ENCODE measurements at regions not wholly inside any gene's neighbourhood (a gene's known extent, or its start where the extent isn't known, plus 50 kb on each side); places are given as distances from the start of the nearest gene placed in this dataset.

DNA sequence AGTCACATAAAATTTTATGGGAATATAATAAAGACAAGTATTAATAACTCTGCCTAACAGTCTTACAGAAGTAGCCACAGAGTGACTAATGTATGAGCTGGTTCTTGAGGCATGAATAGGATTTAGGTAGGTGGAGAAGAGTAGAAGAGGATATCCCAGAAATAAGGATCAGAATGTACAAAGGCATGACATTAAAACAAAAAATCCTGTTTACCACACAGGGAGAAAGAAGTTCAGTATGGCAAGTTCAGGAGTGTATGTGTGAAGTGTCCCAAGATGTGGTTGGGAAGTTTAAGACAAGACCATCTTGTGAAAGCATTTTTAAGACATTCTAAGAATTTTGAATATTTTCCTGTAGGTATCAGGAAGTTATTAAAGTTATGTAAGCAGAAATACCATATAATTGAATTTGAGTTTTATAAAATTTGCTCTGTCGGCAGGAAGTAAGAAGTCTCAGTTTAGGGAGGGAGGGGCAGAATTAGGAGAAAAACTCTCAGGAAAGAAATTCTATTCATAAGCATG, 64.7 kb upstream of the CAV2 start:
- no peaks in the 10 kb centered on the region for H3K36me3 ChIP-seq (ENCODE audit: control insufficient read depth, insufficient read depth, low read length)
- H3K9me3 ChIP-seq (ENCODE audit: control insufficient read depth, insufficient read depth, low read length) = no peaks in the 10 kb centered on the region
- H3K27me3 ChIP-seq (ENCODE audit: control insufficient read depth, insufficient read depth, low read length) = no peaks in the 10 kb centered on the region
- H3K9ac ChIP-seq (ENCODE audit: low read depth, low read length) = no peak overlapping the region
- no peak overlapping the region for H3K4me3 ChIP-seq (ENCODE audit: low read depth, low read length)
- no peak overlapping the region for H3K27ac ChIP-seq (ENCODE audit: low read depth, low read length)
- H3K4me1 ChIP-seq (ENCODE audit: control insufficient read depth, insufficient read depth, low read length) = no peaks in the 10 kb centered on the region

DNA sequence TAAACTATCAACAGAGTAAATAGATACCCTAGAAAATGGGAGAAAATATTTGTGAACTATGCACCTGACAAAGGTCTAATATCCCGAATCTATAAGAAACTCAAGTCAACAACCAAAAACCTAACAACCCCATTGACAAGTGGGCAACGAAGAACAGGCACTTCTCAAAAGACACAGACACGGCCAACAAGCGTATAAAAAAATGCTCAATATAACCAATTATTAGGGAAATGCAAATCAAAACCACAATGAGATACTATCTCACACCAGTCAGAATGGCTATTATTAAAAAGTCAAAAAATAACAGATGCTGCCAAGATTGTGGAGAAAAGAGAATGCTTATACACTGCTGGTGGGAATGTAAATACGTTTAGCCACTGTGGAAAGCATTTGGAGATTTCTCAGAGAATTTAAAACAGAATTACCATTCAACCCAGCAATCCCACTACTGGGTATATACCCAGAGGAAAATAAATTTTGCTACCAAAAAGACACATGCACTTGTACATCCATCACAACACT, 63.2 kb upstream of the CAV2 start:
- H3K27ac ChIP-seq (ENCODE audit: low read depth, low read length) = no peak overlapping the region
- no peak overlapping the region for H3K4me3 ChIP-seq (ENCODE audit: low read depth, low read length)
- H3K9me3 ChIP-seq (ENCODE audit: control insufficient read depth, insufficient read depth, low read length) = no peaks in the 10 kb centered on the region
- no peak overlapping the region for H3K9ac ChIP-seq (ENCODE audit: low read depth, low read length)
- H3K36me3 ChIP-seq (ENCODE audit: control insufficient read depth, insufficient read depth, low read length) = no peaks in the 10 kb centered on the region
- no peaks in the 10 kb centered on the region for H3K27me3 ChIP-seq (ENCODE audit: control insufficient read depth, insufficient read depth, low read length)
- H3K4me1 ChIP-seq (ENCODE audit: control insufficient read depth, insufficient read depth, low read length) = no peaks in the 10 kb centered on the region

DNA sequence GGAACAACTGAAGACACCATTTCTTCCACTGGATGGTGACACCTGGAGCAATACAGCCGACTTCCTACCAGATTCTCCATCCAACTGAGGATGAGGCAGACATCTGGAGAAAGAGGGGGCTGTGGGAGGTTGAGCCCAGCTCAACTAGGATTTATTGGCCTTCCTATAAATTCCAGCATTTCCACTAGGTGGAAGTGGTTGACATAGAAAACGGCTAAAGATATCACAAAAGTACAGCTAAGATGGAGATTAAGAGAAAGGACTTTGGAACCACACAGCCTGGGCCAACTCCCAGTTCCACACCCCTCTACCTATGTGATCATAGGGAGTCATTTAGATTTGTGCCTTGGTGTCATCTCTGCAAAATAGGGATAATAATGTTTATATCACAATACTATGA, 61.3 kb upstream of the CAV2 start:
- Histone ChIP-seq H3K4me1 (ENCODE audit: control insufficient read depth, insufficient read depth, low read length) (no peaks in the 10 kb centered on the region), H3K27me3 (ENCODE audit: control insufficient read depth, insufficient read depth, low read length) (no peaks in the 10 kb centered on the region), H3K9ac (ENCODE audit: low read depth, low read length) (no peak overlapping the region), H3K36me3 (ENCODE audit: control insufficient read depth, insufficient read depth, low read length) (no peaks in the 10 kb centered on the region), H3K9me3 (ENCODE audit: control insufficient read depth, insufficient read depth, low read length) (no peaks in the 10 kb centered on the region), H3K27ac (ENCODE audit: low read depth, low read length) (no peak overlapping the region), H3K4me3 (ENCODE audit: low read depth, low read length) (no peak overlapping the region)

DNA sequence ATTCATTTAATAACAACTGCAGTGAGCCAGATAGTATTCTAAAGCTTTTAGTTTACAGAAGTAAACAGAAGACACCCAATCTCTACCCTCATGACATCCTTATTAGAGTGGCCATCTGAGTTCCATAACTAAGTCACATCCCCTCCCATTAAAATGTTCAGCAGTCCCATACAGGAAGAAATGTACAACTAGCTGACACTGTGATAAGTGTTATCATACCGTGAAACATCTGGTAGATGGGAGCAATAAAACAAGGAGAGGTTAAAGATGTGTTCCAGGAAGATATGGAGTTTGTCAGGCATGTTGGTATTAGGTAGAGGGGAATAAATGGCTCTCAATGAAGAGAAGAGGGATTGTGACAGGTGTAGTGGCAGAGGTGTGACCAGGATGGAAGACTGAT, 60.5 kb upstream of the CAV2 start:
- no peak overlapping the region for H3K9ac ChIP-seq (ENCODE audit: low read depth, low read length)
- H3K27ac ChIP-seq (ENCODE audit: low read depth, low read length) = no peak overlapping the region
- no peaks in the 10 kb centered on the region for H3K27me3 ChIP-seq (ENCODE audit: control insufficient read depth, insufficient read depth, low read length)
- H3K4me1 ChIP-seq (ENCODE audit: control insufficient read depth, insufficient read depth, low read length) = no peaks in the 10 kb centered on the region
- H3K36me3 ChIP-seq (ENCODE audit: control insufficient read depth, insufficient read depth, low read length) = no peaks in the 10 kb centered on the region
- no peaks in the 10 kb centered on the region for H3K9me3 ChIP-seq (ENCODE audit: control insufficient read depth, insufficient read depth, low read length)
- no peak overlapping the region for H3K4me3 ChIP-seq (ENCODE audit: low read depth, low read length)

DNA sequence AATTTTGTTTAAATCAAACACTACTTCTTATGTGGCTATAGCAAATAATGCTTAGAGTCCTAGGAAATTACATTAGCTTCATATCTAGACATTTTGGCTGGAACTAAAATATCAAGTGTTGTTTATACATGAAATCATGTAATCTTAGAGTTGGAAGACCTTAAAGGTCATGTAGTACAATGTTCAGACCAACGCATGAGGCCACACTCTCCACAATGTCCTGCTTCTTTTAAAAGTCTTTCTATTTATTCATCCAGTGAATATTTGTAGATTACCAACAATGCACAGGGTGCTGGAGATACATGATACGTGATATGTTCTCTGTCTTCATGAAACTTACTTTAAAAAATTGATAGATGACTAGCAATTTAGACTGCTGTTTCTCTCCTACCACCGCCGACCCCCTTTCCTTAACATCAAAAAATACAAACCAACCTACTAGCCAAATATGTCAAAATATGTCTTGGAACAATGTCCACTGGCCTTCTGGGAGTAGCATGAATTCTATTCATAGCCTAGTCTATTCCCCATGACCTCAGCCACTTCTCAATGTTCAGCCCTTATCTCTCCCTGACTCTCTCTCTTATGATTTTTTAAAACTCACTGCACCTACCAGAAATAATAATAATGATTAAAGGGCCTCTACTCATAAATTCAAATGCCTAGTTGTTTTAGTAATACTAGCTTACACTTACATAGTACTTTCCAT, 59.5 kb upstream of the CAV2 start:
- Histone ChIP-seq H3K36me3 (ENCODE audit: control insufficient read depth, insufficient read depth, low read length) (no peaks in the 10 kb centered on the region), H3K9ac (ENCODE audit: low read depth, low read length) (no peak overlapping the region), H3K4me1 (ENCODE audit: control insufficient read depth, insufficient read depth, low read length) (no peaks in the 10 kb centered on the region)

DNA sequence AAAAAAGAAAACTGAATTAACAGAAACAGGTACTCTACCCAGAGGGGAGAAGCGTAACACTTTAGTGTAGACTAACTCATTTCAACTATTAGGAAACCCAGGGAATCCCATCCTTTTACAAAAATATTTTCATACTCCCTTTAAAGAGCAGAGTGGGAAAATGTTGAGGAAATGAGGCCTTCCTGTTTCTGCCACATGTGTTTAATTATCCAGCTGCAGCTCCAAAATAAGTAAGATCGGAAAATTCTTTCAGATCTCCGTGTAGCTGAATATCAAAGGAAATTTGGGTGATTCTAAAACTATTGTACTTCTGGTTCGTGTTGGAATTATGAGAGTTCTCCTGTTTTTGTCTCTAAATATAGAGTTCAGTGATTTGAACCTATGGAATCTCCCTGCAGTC, 58.0 kb upstream of the CAV2 start:
- no peak overlapping the region for H3K27ac ChIP-seq (ENCODE audit: low read depth, low read length)
- H3K4me3 ChIP-seq (ENCODE audit: low read depth, low read length) = no peak overlapping the region
- H3K36me3 ChIP-seq (ENCODE audit: control insufficient read depth, insufficient read depth, low read length) = no peaks in the 10 kb centered on the region
- no peaks in the 10 kb centered on the region for H3K4me1 ChIP-seq (ENCODE audit: control insufficient read depth, insufficient read depth, low read length)
- H3K9me3 ChIP-seq (ENCODE audit: control insufficient read depth, insufficient read depth, low read length) = no peaks in the 10 kb centered on the region
- no peaks in the 10 kb centered on the region for H3K27me3 ChIP-seq (ENCODE audit: control insufficient read depth, insufficient read depth, low read length)
- no peak overlapping the region for H3K9ac ChIP-seq (ENCODE audit: low read depth, low read length)

More for the DNA sequence above, 59.5 kb upstream of the CAV2 start:
- no peak overlapping the region for H3K4me3 ChIP-seq (ENCODE audit: low read depth, low read length)
- no peak overlapping the region for H3K27ac ChIP-seq (ENCODE audit: low read depth, low read length)
- no peaks in the 10 kb centered on the region for H3K27me3 ChIP-seq (ENCODE audit: control insufficient read depth, insufficient read depth, low read length)
- no peaks in the 10 kb centered on the region for H3K9me3 ChIP-seq (ENCODE audit: control insufficient read depth, insufficient read depth, low read length)

DNA sequence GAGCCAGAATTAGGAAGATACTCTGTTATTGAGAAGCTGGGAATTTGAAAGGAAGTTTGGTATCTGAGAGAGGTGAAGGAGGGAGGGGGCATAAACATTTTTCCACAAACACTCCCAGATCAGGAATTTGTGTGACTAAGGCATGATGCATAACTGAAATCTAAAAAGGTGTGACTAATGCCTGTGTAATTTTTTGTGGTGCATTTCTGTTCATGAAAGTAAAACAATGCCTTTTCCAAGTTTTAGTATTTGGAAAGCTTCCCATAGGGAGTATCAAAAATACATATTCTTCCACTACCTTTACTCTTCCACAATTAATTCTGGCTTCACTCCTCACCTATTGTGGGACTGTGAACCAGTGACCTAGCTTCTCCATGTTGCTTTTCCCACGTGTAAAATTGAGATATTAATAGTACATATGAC, 56.4 kb upstream of the CAV2 start:
- H3K27ac ChIP-seq (ENCODE audit: low read depth, low read length) = no peak overlapping the region
- H3K27me3 ChIP-seq (ENCODE audit: control insufficient read depth, insufficient read depth, low read length) = no peaks in the 10 kb centered on the region
- no peaks in the 10 kb centered on the region for H3K36me3 ChIP-seq (ENCODE audit: control insufficient read depth, insufficient read depth, low read length)
- no peaks in the 10 kb centered on the region for H3K9me3 ChIP-seq (ENCODE audit: control insufficient read depth, insufficient read depth, low read length)
- H3K4me1 ChIP-seq (ENCODE audit: control insufficient read depth, insufficient read depth, low read length) = no peaks in the 10 kb centered on the region
- no peak overlapping the region for H3K9ac ChIP-seq (ENCODE audit: low read depth, low read length)
- H3K4me3 ChIP-seq (ENCODE audit: low read depth, low read length) = no peak overlapping the region

DNA sequence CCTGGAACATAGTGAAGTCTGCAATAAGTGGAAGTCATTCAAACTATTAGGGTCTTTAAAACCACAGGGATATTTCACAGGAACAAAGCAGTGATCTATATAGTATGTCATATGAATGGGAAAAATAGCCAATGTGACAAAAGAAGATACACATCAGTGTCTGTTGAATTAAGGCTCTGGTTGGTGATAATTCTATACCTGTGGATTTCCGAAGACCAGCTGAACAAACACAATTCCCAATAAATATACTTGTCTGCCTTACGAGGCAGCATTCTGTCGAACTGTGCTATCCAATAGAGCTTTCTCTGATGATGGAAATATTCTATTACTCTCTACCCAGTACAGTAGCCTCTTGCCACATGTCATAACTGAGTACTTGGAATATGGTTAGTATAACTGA, 55.9 kb upstream of the CAV2 start:
- Histone ChIP-seq H3K36me3 (ENCODE audit: control insufficient read depth, insufficient read depth, low read length) (no peaks in the 10 kb centered on the region), H3K4me1 (ENCODE audit: control insufficient read depth, insufficient read depth, low read length) (no peaks in the 10 kb centered on the region)

DNA sequence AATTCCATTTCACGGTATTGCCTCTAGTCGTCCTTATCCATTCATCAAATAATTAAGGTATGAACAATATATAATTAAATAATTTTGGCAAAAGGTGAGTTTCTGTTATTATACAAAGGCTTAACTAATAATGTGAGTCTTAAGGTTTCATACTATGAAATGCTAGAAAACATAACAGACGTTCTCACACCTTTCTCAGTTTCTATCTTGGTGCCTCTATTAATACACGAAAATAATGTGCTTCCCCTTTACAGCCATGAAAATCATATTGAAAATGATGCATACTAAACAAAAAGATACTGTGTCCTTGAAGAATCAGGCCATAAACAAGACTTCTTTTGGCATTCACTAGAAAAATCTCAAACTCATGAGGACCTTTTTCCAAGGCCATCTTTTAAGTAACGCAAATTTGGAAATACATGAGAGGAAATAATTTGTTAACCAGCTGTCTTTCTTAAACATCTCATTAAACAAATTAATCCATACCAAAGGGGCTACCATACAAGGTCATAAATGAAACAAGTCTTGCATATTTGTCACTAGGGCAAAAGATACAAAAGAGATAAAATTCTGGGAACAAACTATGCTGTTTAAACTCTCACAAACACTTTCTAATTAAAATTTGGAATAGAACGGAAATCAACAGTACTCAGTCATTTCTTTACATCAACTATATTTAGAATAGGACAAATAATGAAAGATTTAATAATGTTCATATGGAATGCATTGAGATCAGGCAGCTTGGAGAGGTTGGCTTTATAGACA, 53.9 kb upstream of the CAV2 start:
- Histone ChIP-seq H3K9me3 (ENCODE audit: control insufficient read depth, insufficient read depth, low read length) (no peaks in the 10 kb centered on the region), H3K4me3 (ENCODE audit: low read depth, low read length) (no peak overlapping the region), H3K27ac (ENCODE audit: low read depth, low read length) (no peak overlapping the region), H3K36me3 (ENCODE audit: control insufficient read depth, insufficient read depth, low read length) (no peaks in the 10 kb centered on the region), H3K4me1 (ENCODE audit: control insufficient read depth, insufficient read depth, low read length) (no peaks in the 10 kb centered on the region), H3K27me3 (ENCODE audit: control insufficient read depth, insufficient read depth, low read length) (no peaks in the 10 kb centered on the region), H3K9ac (ENCODE audit: low read depth, low read length) (no peak overlapping the region)

More for the DNA sequence above, 55.9 kb upstream of the CAV2 start:
- Histone ChIP-seq H3K9me3 (ENCODE audit: control insufficient read depth, insufficient read depth, low read length) (no peaks in the 10 kb centered on the region), H3K27me3 (ENCODE audit: control insufficient read depth, insufficient read depth, low read length) (no peaks in the 10 kb centered on the region), H3K4me3 (ENCODE audit: low read depth, low read length) (no peak overlapping the region), H3K27ac (ENCODE audit: low read depth, low read length) (no peak overlapping the region), H3K9ac (ENCODE audit: low read depth, low read length) (no peak overlapping the region)

DNA sequence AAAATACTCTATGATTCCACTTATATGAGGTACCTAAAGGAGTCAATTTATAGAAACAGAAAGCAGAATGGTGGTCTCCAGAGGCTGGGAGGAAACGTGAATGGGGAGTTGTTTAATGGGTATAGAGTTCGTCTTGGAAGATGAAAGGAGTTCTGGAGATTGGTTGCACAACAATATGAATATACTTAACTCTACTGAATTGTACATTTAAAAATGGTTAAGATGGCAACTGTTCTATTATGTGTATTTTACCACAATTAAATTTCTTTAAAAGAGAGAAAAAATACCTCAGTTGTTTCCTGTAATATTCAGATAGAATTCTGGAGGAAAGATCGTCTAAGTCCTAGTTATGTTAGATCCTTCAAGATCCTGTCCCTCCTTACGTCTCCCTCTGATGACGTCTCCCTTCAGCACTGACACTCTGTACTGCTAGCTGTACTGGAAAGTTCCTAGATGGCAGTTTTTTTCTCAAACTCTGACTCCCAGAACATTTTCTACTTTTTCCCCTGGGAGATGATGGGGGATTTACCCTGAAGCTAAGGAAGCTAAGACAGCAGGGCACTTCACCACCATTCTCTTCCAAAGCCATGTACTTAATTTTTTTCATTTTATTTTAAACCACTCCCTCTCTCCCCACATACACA, 53.2 kb upstream of the CAV2 start:
- no peak overlapping the region for H3K9ac ChIP-seq (ENCODE audit: low read depth, low read length)
- H3K9me3 ChIP-seq (ENCODE audit: control insufficient read depth, insufficient read depth, low read length) = no peaks in the 10 kb centered on the region
- no peak overlapping the region for H3K4me3 ChIP-seq (ENCODE audit: low read depth, low read length)
- no peaks in the 10 kb centered on the region for H3K27me3 ChIP-seq (ENCODE audit: control insufficient read depth, insufficient read depth, low read length)
- H3K36me3 ChIP-seq (ENCODE audit: control insufficient read depth, insufficient read depth, low read length) = no peaks in the 10 kb centered on the region
- H3K27ac ChIP-seq (ENCODE audit: low read depth, low read length) = no peak overlapping the region
- no peaks in the 10 kb centered on the region for H3K4me1 ChIP-seq (ENCODE audit: control insufficient read depth, insufficient read depth, low read length)

DNA sequence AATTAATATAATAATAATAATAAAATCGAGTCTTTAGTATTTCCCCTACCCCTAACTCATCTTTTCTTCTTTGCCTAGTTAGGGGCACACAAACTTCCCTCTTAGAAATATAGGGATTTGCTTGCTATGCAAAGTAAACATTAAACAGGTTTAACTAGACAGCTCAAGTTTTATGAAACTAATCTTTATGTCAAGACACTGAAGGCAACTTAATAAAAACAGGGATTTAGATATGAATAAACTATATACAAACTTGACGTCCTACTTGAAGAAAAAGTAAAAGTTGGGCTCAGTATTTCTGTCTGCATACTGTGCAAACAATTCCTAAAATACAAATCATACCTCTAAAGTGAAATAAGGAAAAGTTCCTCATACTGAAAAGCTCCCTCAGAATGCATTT, 52.1 kb upstream of the CAV2 start:
- H3K4me3 ChIP-seq (ENCODE audit: low read depth, low read length) = no peak overlapping the region
- no peaks in the 10 kb centered on the region for H3K9me3 ChIP-seq (ENCODE audit: control insufficient read depth, insufficient read depth, low read length)
- no peaks in the 10 kb centered on the region for H3K4me1 ChIP-seq (ENCODE audit: control insufficient read depth, insufficient read depth, low read length)
- H3K36me3 ChIP-seq (ENCODE audit: control insufficient read depth, insufficient read depth, low read length) = no peaks in the 10 kb centered on the region
- H3K9ac ChIP-seq (ENCODE audit: low read depth, low read length) = no peak overlapping the region
- no peak overlapping the region for H3K27ac ChIP-seq (ENCODE audit: low read depth, low read length)
- no peaks in the 10 kb centered on the region for H3K27me3 ChIP-seq (ENCODE audit: control insufficient read depth, insufficient read depth, low read length)

All from HUES48 (cell line).